ENCODE measurements at regions not wholly inside any gene's neighbourhood (a gene's known extent, or its start where the extent isn't known, plus 50 kb on each side); places are given as distances from the start of the nearest gene placed in this dataset.

DNA sequence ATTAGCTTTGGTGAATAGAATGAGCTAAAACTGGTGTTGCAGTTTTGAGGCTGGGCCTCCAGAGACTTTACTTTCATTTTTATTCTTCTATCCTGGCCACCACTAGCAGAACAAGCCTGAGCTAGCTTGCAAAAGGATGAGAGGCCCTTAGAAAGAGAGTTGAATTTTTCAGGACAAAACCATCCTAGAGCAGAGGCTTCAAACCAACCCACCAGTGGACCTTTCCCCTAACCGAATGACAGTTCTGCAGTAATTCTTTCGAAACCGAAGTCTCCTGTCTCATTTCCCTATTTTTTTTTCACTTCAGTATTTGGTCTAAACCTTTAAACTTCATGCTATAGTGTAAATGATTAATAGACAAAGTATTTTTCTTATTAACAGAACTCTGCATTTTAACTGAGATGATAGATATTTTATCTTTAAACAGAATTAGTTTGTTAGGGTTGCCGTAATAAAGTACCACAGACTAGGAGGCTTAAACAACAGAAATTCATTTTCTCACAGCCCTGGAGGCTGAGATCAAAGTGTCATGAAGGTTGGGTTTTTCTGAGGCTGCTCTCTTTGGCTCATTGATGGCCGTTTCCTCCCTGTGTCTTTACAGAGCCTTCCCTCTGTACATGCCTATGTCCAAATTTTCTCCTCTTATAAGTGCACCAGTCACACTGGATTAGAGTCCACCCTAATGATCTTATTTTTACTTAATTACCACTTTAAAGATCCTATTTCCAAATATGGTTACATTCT, 80.6 kb upstream of the PAK5 start:
- DNase-seq = no peak

GRCh38 chr20:9918348-9918747, 79.5 kb upstream of the PAK5 start:
- DNase-seq = no peak

DNA sequence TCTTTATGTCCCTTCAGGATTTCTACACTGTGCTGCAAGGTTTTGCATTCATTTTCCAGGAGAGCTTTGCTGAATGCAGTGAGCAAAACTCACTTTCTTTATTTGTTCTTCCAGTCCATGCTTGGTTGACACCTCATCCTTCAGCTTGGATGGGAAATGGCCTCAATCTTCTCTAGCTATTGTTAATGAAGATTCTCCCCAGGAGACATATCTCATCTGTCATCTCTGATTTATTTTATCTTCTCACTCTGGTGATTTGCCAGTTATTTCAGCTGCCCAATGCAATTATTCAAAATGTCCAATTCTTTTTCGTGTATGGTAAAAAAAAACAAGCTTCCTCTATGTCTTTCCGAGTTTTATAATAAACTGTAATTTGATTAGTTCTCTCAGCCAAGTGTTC, 77.9 kb upstream of the PAK5 start:
- no peak for DNase-seq

- peak; percentile 6 for DNase-seq
These were observed 74.1 kb upstream of the PAK5 start for GRCh38 chr20:9912858-9913434.

DNA sequence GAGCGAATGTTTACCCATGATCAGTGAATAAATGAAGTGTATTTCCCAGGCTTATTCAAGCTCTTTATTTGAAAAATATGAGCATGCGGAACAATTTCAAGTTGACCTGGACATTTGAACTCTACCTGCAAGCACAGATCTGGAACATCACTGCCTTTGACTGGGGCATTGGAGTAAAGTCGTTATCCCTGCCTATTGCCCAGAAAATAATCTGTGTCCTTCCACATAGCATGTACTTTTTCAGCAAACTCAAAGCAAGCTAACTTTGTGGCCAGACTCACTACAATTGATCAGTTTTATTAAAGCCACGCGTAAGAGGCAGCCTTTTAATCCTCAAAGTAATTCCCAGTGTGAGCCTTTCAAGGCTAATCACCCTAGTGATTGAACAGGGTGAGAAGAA, 73.4 kb upstream of the PAK5 start:
- no peak for DNase-seq

DNA sequence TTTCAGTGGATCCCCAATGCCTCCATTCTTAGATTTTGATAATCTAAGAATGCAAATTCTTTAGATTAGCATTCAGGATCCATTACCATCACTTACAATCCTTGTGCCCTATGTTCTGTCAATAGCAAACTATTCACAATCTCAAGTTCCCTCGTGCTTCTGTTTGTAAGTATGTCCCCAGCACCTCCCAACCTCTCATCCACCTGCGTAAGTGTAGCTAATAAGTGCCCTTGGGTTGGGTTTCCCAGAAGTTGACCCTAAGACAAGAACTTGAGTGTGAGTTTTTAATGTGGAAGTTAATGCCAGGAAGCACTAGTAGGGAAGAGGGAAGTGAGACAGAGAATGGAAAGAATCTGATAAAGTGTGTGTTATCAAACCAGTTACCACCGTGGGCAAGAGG, 72.6 kb upstream of the PAK5 start:
- DNase-seq = no peak

- DNase-seq = no peak
These were observed 70.3 kb upstream of the PAK5 start for GRCh38 chr20:9909167-9909566.

DNA sequence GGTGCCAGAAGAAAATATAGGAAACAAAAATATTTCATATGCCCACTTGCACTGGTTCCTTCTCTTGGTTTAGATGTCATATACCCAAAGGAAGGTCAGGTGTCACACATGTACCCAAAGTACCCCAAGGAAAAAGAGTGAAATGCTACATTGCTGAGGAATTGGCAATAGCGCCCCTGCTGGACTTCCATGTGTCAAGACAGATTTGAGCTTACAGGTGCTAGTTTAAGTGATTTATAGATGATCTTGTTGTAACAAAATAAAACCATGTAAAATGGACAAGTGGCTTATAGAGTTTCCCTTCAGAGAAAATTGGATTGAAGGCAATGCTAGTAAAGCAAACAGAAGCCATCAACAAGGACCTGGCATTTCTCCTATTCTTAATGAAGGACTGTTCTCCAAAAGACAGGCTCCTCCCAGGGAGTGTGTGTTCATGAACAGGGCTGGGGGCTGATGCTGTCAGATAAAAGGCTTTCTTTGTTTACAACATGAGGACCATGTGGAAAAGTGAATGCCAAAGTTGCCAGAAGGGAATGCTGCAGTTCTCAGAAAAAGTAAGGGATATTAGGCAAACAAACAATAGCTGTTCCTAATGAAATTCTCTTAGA, 64.3 kb upstream of the PAK5 start:
- no peak for DNase-seq

- no peak for DNase-seq
These were observed 50.5 kb upstream of the PAK5 start for GRCh38 chr20:9889270-9889981.

All from CD4-positive, alpha-beta T cell treated with Interleukin-10 for 1 hour (primary cell).